ENCODE measurements at regions not wholly inside any gene's neighbourhood (a gene's known extent, or its start where the extent isn't known, plus 50 kb on each side); places are given as distances from the start of the nearest gene placed in this dataset.

DNA sequence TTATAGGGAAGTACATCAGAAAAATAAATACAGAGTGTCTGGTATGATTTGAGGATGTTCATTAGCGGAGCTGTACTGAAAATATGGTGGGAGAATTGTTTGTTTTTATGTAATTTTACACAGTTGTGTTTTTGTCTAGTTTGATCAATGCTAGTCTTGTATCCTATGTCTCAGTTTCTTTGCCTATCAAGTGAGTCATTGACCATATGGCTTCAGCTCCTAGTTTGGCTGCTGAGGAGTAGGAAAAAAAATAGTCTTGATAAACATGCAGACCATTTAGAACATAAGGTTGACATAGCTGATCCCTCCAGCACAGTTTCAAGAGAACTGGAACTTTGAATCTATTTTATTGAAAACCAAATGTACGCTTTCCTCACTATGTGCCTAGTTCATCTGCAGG is 1292.1 kb upstream of the FLRT2 start:
- FAIRE-seq (no peak), DNase-seq (no peak), ATAC-seq (no peak)
- Histone ChIP-seq H3K27me3 (no peaks in the 10 kb centered on the region), H3K9me3 (no peaks in the 10 kb centered on the region), H3K36me3 (no peaks in the 10 kb centered on the region), H3K4me1 (no peaks in the 10 kb centered on the region), H3K27ac (no peak overlapping the region), H3K4me3 (no peak overlapping the region)
- intact Hi-C loops (cut with DNase I), result no loop called here
- TF ChIP-seq, protein P1, sequence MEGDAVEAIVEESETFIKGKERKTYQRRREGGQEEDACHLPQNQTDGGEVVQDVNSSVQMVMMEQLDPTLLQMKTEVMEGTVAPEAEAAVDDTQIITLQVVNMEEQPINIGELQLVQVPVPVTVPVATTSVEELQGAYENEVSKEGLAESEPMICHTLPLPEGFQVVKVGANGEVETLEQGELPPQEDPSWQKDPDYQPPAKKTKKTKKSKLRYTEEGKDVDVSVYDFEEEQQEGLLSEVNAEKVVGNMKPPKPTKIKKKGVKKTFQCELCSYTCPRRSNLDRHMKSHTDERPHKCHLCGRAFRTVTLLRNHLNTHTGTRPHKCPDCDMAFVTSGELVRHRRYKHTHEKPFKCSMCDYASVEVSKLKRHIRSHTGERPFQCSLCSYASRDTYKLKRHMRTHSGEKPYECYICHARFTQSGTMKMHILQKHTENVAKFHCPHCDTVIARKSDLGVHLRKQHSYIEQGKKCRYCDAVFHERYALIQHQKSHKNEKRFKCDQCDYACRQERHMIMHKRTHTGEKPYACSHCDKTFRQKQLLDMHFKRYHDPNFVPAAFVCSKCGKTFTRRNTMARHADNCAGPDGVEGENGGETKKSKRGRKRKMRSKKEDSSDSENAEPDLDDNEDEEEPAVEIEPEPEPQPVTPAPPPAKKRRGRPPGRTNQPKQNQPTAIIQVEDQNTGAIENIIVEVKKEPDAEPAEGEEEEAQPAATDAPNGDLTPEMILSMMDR (IDR thresholded peaks at IDR 0.05), result no peak
- 92 to 97% methylated on average over 2 of the region's 2 CpGs for WGBS, 2 donors

DNA sequence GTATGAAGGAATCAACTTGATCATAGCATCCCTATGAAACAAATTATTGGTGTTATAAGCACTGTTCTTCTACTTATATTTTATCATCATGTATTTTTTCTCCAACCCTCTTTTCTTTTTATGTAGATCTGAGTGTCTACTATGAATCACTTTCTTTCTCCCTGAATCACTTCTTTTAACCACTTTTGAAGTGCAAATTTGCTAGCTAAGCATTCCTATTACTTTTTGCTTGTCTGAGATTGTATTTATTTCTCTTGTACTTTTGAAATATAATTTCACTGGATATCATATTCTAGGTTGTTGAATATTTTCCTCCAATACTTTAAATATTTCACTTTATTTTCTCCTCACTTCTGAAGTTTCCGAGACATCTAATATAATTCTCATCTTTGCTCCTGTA is 1282.3 kb upstream of the FLRT2 start:
- no peaks in the 10 kb centered on the region for H3K9me3 ChIP-seq
- no peak overlapping the region for H3K27ac ChIP-seq
- intact Hi-C loops (cut with DNase I), result no loop called here
- FAIRE-seq (no peak), DNase-seq (no peak), ATAC-seq (no peak)
- H3K4me1 ChIP-seq, result no peaks in the 10 kb centered on the region
- WGBS, 2 donors, result 92 to 97% methylated on average over 1 of the region's 1 CpG
- no peaks in the 10 kb centered on the region for H3K27me3 ChIP-seq
- H3K4me3 ChIP-seq, result no peak overlapping the region
- TF ChIP-seq, protein P1 (IDR thresholded peaks at IDR 0.05), result no peak
- no peaks in the 10 kb centered on the region for H3K36me3 ChIP-seq

DNA sequence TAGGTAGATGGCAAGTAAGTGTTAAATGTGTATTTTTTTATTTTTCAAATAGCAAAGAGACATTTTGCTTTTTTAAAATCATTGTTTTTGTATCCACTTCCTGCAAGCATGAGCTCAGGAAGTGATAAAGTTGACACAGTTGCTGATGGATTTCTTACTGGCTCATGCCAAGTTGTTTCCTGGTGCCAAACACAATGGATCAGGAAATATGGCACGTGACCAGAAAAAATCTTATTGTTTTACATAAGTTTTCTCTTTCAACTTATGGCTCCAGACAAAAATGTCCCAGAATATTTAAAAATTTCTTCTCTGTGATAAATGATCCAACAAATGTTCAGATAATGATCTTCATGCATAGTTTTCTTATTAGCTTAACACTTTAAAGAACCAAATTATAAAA is 1279.1 kb upstream of the FLRT2 start:
- DNase-seq (no peak), FAIRE-seq (no peak), ATAC-seq (no peak)
- Histone ChIP-seq H3K4me1 (no peaks in the 10 kb centered on the region), H3K4me3 (no peak overlapping the region), H3K9me3 (no peaks in the 10 kb centered on the region), H3K36me3 (no peaks in the 10 kb centered on the region), H3K27me3 (no peaks in the 10 kb centered on the region), H3K27ac (no peak overlapping the region)
- 8 to 16% methylated on average over 1 of the region's 1 CpG for WGBS, 2 donors
- intact Hi-C loops (cut with DNase I), result no loop called here
- TF ChIP-seq, protein P1 (IDR thresholded peaks at IDR 0.05), result no peak

DNA sequence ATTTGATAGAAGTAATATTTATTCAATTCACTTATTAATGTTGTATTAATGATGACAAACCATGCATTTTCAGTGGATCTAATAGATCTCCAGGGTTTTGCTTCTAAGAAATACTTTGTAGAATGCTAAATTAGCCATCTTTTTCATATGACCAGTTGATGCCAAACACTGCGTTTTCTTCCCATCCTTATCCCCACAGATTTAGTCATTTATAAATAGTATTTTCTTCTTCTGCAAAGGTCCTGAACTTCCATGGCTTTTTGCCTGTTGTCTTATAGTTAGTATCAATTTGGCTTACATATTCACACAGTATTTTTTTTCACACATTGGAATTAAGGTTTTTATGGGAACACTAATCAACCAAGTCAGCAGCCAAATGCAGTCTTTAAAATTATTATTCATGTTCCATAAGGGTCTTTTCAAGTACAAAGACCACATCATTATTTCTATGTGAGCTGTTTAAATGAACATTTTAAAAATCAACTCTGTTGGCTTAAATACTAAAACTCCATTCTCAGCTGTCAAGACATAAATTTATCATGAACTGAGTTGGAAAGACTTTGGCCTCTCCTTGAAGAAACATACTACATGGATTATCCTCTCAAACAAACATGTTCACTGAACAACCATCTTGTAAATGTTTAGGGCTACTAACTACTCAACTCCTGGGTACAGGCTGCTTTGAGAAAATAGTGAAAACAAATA is 1278.4 kb upstream of the FLRT2 start:
- Histone ChIP-seq H3K27me3 (no peaks in the 10 kb centered on the region), H3K4me3 (no peak overlapping the region), H3K9me3 (no peaks in the 10 kb centered on the region), H3K4me1 (no peaks in the 10 kb centered on the region), H3K27ac (no peak overlapping the region), H3K36me3 (no peaks in the 10 kb centered on the region)
- ATAC-seq (no peak), FAIRE-seq (no peak), DNase-seq (no peak)
- intact Hi-C loops (cut with DNase I), result no loop called here
- TF ChIP-seq, protein P1 (IDR thresholded peaks at IDR 0.05), result no peak
- WGBS, 2 donors, result 77 to 89% methylated on average over 1 of the region's 1 CpG

DNA sequence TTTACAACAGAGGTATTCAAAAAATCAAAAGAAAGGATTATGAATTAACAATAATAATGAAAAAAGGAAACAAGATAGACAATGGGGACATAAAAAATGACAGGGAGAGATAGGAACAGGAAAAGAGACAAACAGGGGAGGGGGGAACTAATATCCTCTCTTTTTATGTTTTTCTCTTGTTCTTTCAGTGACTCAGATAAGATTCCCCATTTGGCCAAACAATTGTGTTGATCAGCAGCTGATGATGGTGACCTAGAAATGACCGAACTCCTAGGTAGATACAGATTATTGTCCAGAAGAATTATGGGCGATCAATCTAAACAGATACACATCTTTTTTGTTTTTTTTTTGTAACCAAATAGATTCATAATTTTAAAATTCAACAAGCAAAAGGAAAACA is 1277.2 kb upstream of the FLRT2 start:
- ATAC-seq, result no peak

More for the DNA sequence above, 1277.2 kb upstream of the FLRT2 start:
- Histone ChIP-seq H3K9me3 (no peaks in the 10 kb centered on the region), H3K27me3 (no peaks in the 10 kb centered on the region), H3K4me3 (no peak overlapping the region), H3K27ac (no peak overlapping the region), H3K36me3 (no peaks in the 10 kb centered on the region), H3K4me1 (no peaks in the 10 kb centered on the region)
- FAIRE-seq, result no peak
- WGBS, 2 donors, result 92 to 94% methylated on average over 2 of the region's 2 CpGs
- DNase-seq, result no peak
- TF ChIP-seq, protein P1 (IDR thresholded peaks at IDR 0.05), result no peak
- intact Hi-C loops (cut with DNase I), result no loop called here
